ENCODE measurements at regions not wholly inside any gene's neighbourhood (a gene's known extent, or its start where the extent isn't known, plus 50 kb on each side); places are given as distances from the start of the nearest gene placed in this dataset.

DNA sequence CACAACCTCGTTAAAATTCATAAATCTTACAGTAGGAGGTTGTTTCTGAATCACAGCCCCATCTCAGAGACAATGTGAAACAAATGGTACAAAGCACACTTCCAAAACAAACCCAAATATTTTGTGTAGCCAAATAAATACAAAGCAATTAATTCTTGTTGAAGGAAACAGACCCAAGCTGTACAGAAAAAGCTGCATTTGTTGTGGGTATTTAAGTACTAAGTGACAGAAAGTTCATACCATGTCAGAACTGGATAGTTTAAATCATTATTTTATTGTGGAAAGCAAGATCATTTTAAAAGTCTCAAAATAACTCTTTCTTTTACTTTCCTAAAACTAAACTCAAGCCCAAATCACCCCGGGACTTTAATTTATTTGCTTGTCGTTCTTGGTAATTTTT lies 570.7 kb downstream of the ELAVL2 start:
- TF ChIP-seq POLR2A (IDR thresholded peaks at IDR 0.05) = no peak
- TF ChIP-seq, protein P1, sequence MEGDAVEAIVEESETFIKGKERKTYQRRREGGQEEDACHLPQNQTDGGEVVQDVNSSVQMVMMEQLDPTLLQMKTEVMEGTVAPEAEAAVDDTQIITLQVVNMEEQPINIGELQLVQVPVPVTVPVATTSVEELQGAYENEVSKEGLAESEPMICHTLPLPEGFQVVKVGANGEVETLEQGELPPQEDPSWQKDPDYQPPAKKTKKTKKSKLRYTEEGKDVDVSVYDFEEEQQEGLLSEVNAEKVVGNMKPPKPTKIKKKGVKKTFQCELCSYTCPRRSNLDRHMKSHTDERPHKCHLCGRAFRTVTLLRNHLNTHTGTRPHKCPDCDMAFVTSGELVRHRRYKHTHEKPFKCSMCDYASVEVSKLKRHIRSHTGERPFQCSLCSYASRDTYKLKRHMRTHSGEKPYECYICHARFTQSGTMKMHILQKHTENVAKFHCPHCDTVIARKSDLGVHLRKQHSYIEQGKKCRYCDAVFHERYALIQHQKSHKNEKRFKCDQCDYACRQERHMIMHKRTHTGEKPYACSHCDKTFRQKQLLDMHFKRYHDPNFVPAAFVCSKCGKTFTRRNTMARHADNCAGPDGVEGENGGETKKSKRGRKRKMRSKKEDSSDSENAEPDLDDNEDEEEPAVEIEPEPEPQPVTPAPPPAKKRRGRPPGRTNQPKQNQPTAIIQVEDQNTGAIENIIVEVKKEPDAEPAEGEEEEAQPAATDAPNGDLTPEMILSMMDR (IDR thresholded peaks at IDR 0.05) = no peak

Measured in prostate gland (tissue), 2 donors.